H9 (cell line): ENCODE measurements at regions not wholly inside any gene's neighbourhood (a gene's known extent, or its start where the extent isn't known, plus 50 kb on each side); places are given as distances from the start of the nearest gene placed in this dataset.

Source experiments
- DNase-seq: peaks from one replicate; pipeline ENCODE4 v3.0.0-alpha.2; 2017
- H2AFZ ChIP-seq: one replicate; pipeline ENCODE4 v1.6.1; 2013; ENCODE audit warnings: mild to moderate bottlenecking, low read length, control low read depth, moderate library complexity
- H2AK5ac ChIP-seq: 2 replicates; pipeline ENCODE4 v1.6.1; 2013; ENCODE audit warnings: low read length, control low read depth, mixed read lengths; ENCODE audit not compliant: insufficient read length
- H2BK120ac ChIP-seq: one replicate; pipeline ENCODE4 v1.6.1; 2013; ENCODE audit warnings: low read depth, mild to moderate bottlenecking, low read length, control low read depth, inconsistent platforms; ENCODE audit not compliant: poor library complexity, severe bottlenecking
- H2BK12ac ChIP-seq: 2 replicates; pipeline ENCODE4 v1.6.1; 2013; ENCODE audit warnings: low read length, control low read depth, mixed read lengths, low read depth; ENCODE audit not compliant: insufficient read length
- H2BK15ac ChIP-seq: 2 replicates; pipeline ENCODE4 v1.6.1; 2013; ENCODE audit warnings: low read depth, low read length, control low read depth
- H2BK20ac ChIP-seq: one replicate; pipeline ENCODE4 v1.6.1; 2013; ENCODE audit warnings: low read depth, mild to moderate bottlenecking, low read length, control low read depth, inconsistent platforms; ENCODE audit not compliant: poor library complexity, severe bottlenecking
- H2BK5ac ChIP-seq: 2 replicates; pipeline ENCODE4 v1.6.1; 2013; ENCODE audit warnings: low read length, control low read depth, mixed read lengths; ENCODE audit not compliant: insufficient read length
- H3K14ac ChIP-seq: 2 replicates; pipeline ENCODE4 v1.6.1; 2013; ENCODE audit warnings: low read length, control low read depth; ENCODE audit not compliant: insufficient read depth
- H3K18ac ChIP-seq: 2 replicates; pipeline ENCODE4 v1.6.1; 2013; ENCODE audit warnings: low read depth, mild to moderate bottlenecking, mixed read lengths, low read length, control low read depth; ENCODE audit not compliant: insufficient read length
- H3K23ac ChIP-seq: 2 replicates; pipeline ENCODE4 v1.6.1; 2013; ENCODE audit warnings: low read length, control low read depth, mixed read lengths, low read depth; ENCODE audit not compliant: insufficient read length
- H3K23me2 ChIP-seq: 2 replicates; pipeline ENCODE4 v1.6.1; 2013; ENCODE audit warnings: low read depth, mild to moderate bottlenecking, mixed read lengths, low read length, control low read depth; ENCODE audit not compliant: insufficient read length, poor library complexity, severe bottlenecking
- H3K27ac ChIP-seq: 2 replicates; pipeline ENCODE4 v1.5.1; 2013; ENCODE audit warnings: low read length, control low read depth, mixed read lengths, low read depth; ENCODE audit not compliant: insufficient read length
- H3K27me3 ChIP-seq: 2 replicates; pipeline ENCODE4 v1.6.1; 2013; ENCODE audit warnings: low read length, control low read depth, inconsistent platforms; ENCODE audit not compliant: insufficient read depth
- H3K4ac ChIP-seq: 2 replicates; pipeline ENCODE4 v1.6.1; 2013; ENCODE audit warnings: low read depth, mild to moderate bottlenecking, control low read depth, inconsistent platforms, low read length, moderate library complexity
- H3K4me1 ChIP-seq: 2 replicates; pipeline ENCODE4 v1.6.1; 2013; ENCODE audit warnings: low read length, control low read depth, inconsistent platforms; ENCODE audit not compliant: insufficient read depth
- H3K4me2 ChIP-seq: 2 replicates; pipeline ENCODE4 v1.6.1; 2013; ENCODE audit warnings: low read length, control low read depth, mixed read lengths; ENCODE audit not compliant: insufficient read length, insufficient read depth
- H3K56ac ChIP-seq: 2 replicates; pipeline ENCODE4 v1.6.1; 2013; ENCODE audit warnings: low read depth, mild to moderate bottlenecking, mixed read lengths, low read length, control low read depth; ENCODE audit not compliant: insufficient read length
- H3K79me1 ChIP-seq: 2 replicates; pipeline ENCODE4 v1.6.1; 2013; ENCODE audit warnings: low read depth, mild to moderate bottlenecking, moderate library complexity, low read length, control low read depth, inconsistent platforms; ENCODE audit not compliant: insufficient read depth, poor library complexity, severe bottlenecking
- H3K79me2 ChIP-seq: 2 replicates; pipeline ENCODE4 v1.6.1; 2013; ENCODE audit warnings: low read length, control low read depth, inconsistent platforms; ENCODE audit not compliant: insufficient read depth
- H3K9ac ChIP-seq: 2 replicates; pipeline ENCODE4 v1.6.1; 2013; ENCODE audit warnings: low read length, control low read depth, mixed read lengths; ENCODE audit not compliant: insufficient read length; ENCODE audit errors: extremely low read depth
- H3K9me3 ChIP-seq: one replicate; pipeline ENCODE4 v1.6.1; 2013; ENCODE audit warnings: low read depth, low read length, inconsistent platforms; ENCODE audit not compliant: control insufficient read depth
- H3T11ph ChIP-seq: one replicate; pipeline ENCODE4 v1.6.1; 2013; ENCODE audit warnings: mild to moderate bottlenecking, low read length, control low read depth, inconsistent platforms
- H4K20me1 ChIP-seq: one replicate; pipeline ENCODE4 v1.6.1; 2013; ENCODE audit not compliant: control insufficient read depth, insufficient read length, insufficient read depth
- H4K5ac ChIP-seq: 2 replicates; pipeline ENCODE4 v1.6.1; 2013; ENCODE audit warnings: low read depth, mild to moderate bottlenecking, mixed read lengths, low read length, control low read depth; ENCODE audit not compliant: insufficient read length
- H4K8ac ChIP-seq: replicated peaks from 2 replicates; pipeline ENCODE4 v1.6.1; 2013; ENCODE audit warnings: low read length, control low read depth, mixed read lengths, low read depth; ENCODE audit not compliant: insufficient read length
- H4K91ac ChIP-seq: 2 replicates; pipeline ENCODE4 v1.6.1; 2013; ENCODE audit warnings: low read depth, mild to moderate bottlenecking, moderate library complexity, mixed read lengths, low read length, control low read depth; ENCODE audit not compliant: insufficient read length
- H3K27ac Mint-ChIP-seq, 3 experiments: 2 replicates in 2 of 3; 3 replicates in 1 of 3; pipeline ENCODE4 v1.8.0; 2020 to 2021; ENCODE audit warnings: mixed read lengths in 3 of 3, mild to moderate bottlenecking in 1 of 3, moderate library complexity in 1 of 3
- H3K27me3 Mint-ChIP-seq: 2 replicates; pipeline ENCODE4 v1.8.0; 2021; ENCODE audit warnings: low read depth, mild to moderate bottlenecking, moderate library complexity, mixed read lengths
- H3K36me3 Mint-ChIP-seq, 3 experiments: 2 replicates in 2 of 3; 3 replicates in 1 of 3; pipeline ENCODE4 v1.8.0; 2020 to 2021; ENCODE audit warnings: low read depth in 3 of 3, mixed read lengths in 3 of 3; ENCODE audit not compliant: insufficient read depth in 1 of 3
- H3K4me1 Mint-ChIP-seq, 2 experiments: 2 replicates each; pipeline ENCODE4 v1.8.0; 2020; ENCODE audit warnings: mixed read lengths in 2 of 2
- H3K4me3 Mint-ChIP-seq, 2 experiments: 2 replicates in 1 of 2; 3 replicates in 1 of 2; pipeline ENCODE4 v1.8.0; 2020 to 2021; ENCODE audit warnings: mild to moderate bottlenecking in 2 of 2, mixed read lengths in 2 of 2, moderate library complexity in 1 of 2
- H3K9me3 Mint-ChIP-seq, 2 experiments: 2 replicates in 1 of 2; 3 replicates in 1 of 2; pipeline ENCODE4 v1.8.0; 2020; ENCODE audit warnings: mild to moderate bottlenecking in 2 of 2, mixed read lengths in 2 of 2, moderate library complexity in 1 of 2
- CTCF ChIP-seq: fragments of 200-600 bp; sonication (generic); conservative IDR thresholded peaks from 3 replicates; pipeline ENCODE4 v1.8.0; 2021; ENCODE audit warnings: antibody characterized with exemption, mild to moderate bottlenecking
- WGBS: extraction: QIAGEN DNeasy Blood & Tissue Kit; methylation state at CpG from one replicate; pipeline ENCODE4 v1.1.7; 2013; ENCODE audit warnings: missing lambda C conversion rate, low lambda C conversion rate, mixed read lengths; ENCODE audit not compliant: insufficient read length; ENCODE audit errors: extremely low coverage; 5-methylcytosine and 5-hydroxymethylcytosine counted together

- Mint-ChIP-seq H3K27me3 (no peaks in the 10 kb centered on the region), H3K4me3 (no peak overlapping the region), H3K27ac (no peak overlapping the region; a peak in 1 of 7 replicates), H3K36me3 (no peaks in the 10 kb centered on the region), H3K9me3 (no peaks in the 10 kb centered on the region; a peak in 1 of 5 replicates), H3K4me1 (no peaks in the 10 kb centered on the region)
- Histone ChIP-seq H4K20me1 (no peaks in the 10 kb centered on the region), H3T11ph (no peak overlapping the region), H3K23ac (no peak overlapping the region), H3K79me1 (no peaks in the 10 kb centered on the region), H4K5ac (no peak overlapping the region), H2AFZ (no peak overlapping the region), H3K4me1 (no peaks in the 10 kb centered on the region), H2BK120ac (no peak overlapping the region), H3K9ac (no peak overlapping the region), H3K23me2 (no peaks in the 10 kb centered on the region), H2BK15ac (no peak overlapping the region), H3K27ac (no peak overlapping the region), H2BK12ac (no peak overlapping the region), H3K79me2 (no peaks in the 10 kb centered on the region), H2BK20ac (no peak overlapping the region), H3K4ac (no peak overlapping the region), H3K9me3 (no peaks in the 10 kb centered on the region), H2BK5ac (no peak overlapping the region), H3K56ac (no peak overlapping the region), H2AK5ac (no peak overlapping the region), H3K27me3 (no peaks in the 10 kb centered on the region), H4K91ac (no peak overlapping the region), H3K4me2 (no peak overlapping the region), H3K18ac (no peak overlapping the region), H3K14ac (no peak overlapping the region), H4K8ac (no peak overlapping the region)
- WGBS, result no CpG with 5 or more reads among the region's 1 CpG
- DNase-seq, result no peak
- no peak for TF ChIP-seq CTCF
These were observed 171.2 kb upstream of the PIK3C3 start for GRCh38 chr18:41783879-41784278.
